Parathyroid adenoma (tissue), 2 donors: ENCODE measurements at regions not wholly inside any gene's neighbourhood (a gene's known extent, or its start where the extent isn't known, plus 50 kb on each side); places are given as distances from the start of the nearest gene placed in this dataset.

Experiments used
- H2AFZ ChIP-seq: fragments of 300-600 bp; sonication (generic); one replicate; pipeline ENCODE4 v1.7.0; 2017; ENCODE audit warnings: antibody characterized with exemption, mild to moderate bottlenecking
- H3K27ac ChIP-seq: fragments of 300-600 bp; sonication (generic); one replicate; pipeline ENCODE4 v1.7.0; 2017
- H3K27me3 ChIP-seq: fragments of 300-600 bp; sonication (generic); one replicate; pipeline ENCODE4 v1.7.0; 2017; ENCODE audit warnings: low read length; ENCODE audit not compliant: control insufficient read depth, insufficient read depth
- H3K36me3 ChIP-seq: fragments of 300-600 bp; sonication (generic); one replicate; pipeline ENCODE4 v1.7.0; 2017; ENCODE audit warnings: low read length; ENCODE audit not compliant: control insufficient read depth, insufficient read depth
- H3K4me1 ChIP-seq: fragments of 300-600 bp; sonication (generic); one replicate; pipeline ENCODE4 v1.7.0; 2017; ENCODE audit warnings: control low read depth
- H3K4me2 ChIP-seq: fragments of 300-600 bp; sonication (generic); one replicate; pipeline ENCODE4 v1.7.0; 2017; ENCODE audit warnings: low read length
- H3K4me3 ChIP-seq: fragments of 300-600 bp; sonication (generic); one replicate; pipeline ENCODE4 v1.7.0; 2017; ENCODE audit warnings: low read depth, low read length
- H3K79me2 ChIP-seq: fragments of 300-600 bp; sonication (generic); one replicate; pipeline ENCODE4 v1.7.0; 2017; ENCODE audit warnings: control low read depth
- H3K9ac ChIP-seq: fragments of 300-600 bp; sonication (generic); one replicate; pipeline ENCODE4 v1.7.0; 2017; ENCODE audit warnings: mild to moderate bottlenecking
- H3K9me3 ChIP-seq: fragments of 300-600 bp; sonication (generic); one replicate; pipeline ENCODE4 v1.7.0; 2017; ENCODE audit warnings: low read length; ENCODE audit not compliant: control insufficient read depth
- TF ChIP-seq, protein P1 (sequence below): fragments of 300-600 bp; sonication (generic); IDR thresholded peaks from one replicate; pipeline ENCODE4 v1.7.0; 2017; ENCODE audit warnings: antibody characterized with exemption, mild to moderate bottlenecking
- donor health status: primary hyperparathyroidism.

GRCh38 chr18:45284851-45285250, 330.4 kb upstream of the SLC14A2 start:
- H3K27ac ChIP-seq: no peak overlapping the region
- no peaks in the 10 kb centered on the region for H3K36me3 ChIP-seq
- TF ChIP-seq, protein P1, sequence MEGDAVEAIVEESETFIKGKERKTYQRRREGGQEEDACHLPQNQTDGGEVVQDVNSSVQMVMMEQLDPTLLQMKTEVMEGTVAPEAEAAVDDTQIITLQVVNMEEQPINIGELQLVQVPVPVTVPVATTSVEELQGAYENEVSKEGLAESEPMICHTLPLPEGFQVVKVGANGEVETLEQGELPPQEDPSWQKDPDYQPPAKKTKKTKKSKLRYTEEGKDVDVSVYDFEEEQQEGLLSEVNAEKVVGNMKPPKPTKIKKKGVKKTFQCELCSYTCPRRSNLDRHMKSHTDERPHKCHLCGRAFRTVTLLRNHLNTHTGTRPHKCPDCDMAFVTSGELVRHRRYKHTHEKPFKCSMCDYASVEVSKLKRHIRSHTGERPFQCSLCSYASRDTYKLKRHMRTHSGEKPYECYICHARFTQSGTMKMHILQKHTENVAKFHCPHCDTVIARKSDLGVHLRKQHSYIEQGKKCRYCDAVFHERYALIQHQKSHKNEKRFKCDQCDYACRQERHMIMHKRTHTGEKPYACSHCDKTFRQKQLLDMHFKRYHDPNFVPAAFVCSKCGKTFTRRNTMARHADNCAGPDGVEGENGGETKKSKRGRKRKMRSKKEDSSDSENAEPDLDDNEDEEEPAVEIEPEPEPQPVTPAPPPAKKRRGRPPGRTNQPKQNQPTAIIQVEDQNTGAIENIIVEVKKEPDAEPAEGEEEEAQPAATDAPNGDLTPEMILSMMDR: no peak

DNA sequence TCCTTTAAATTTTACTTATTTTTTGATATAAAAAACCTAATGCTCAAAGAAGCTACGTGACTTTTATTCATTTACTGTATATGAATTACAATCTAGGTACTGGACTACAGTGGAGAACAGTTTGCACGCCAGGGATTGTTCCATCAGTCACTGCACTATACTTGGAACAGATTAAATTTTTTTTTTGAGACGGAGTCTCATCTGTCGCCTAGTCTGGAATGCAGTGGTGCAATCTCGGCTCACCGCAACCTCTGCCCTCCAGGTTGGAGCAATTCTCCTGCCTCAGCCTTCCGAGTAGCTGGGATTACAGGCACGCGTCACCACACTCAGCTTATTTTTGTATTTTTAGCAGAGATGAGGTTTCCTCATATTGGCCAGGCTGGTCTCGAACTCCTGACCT, 330.0 kb upstream of the SLC14A2 start:
- H3K9ac ChIP-seq: no peak overlapping the region
- no peak overlapping the region for H3K4me2 ChIP-seq
- no peaks in the 10 kb centered on the region for H3K9me3 ChIP-seq
- TF ChIP-seq, protein P1: no peak
- no peaks in the 10 kb centered on the region for H3K79me2 ChIP-seq
- no peaks in the 10 kb centered on the region for H3K4me1 ChIP-seq
- no peaks in the 10 kb centered on the region for H3K27me3 ChIP-seq
- no peak overlapping the region for H2AFZ ChIP-seq
- no peak overlapping the region for H3K4me3 ChIP-seq
- no peaks in the 10 kb centered on the region for H3K36me3 ChIP-seq
- H3K27ac ChIP-seq: no peak overlapping the region

More at GRCh38 chr18:45284851-45285250, 330.4 kb upstream of the SLC14A2 start:
- H3K9me3 ChIP-seq: no peaks in the 10 kb centered on the region
- no peaks in the 10 kb centered on the region for H3K79me2 ChIP-seq
- no peak overlapping the region for H3K9ac ChIP-seq
- no peaks in the 10 kb centered on the region for H3K27me3 ChIP-seq
- H2AFZ ChIP-seq: no peak overlapping the region
- no peak overlapping the region for H3K4me3 ChIP-seq
- no peaks in the 10 kb centered on the region for H3K4me1 ChIP-seq
- no peak overlapping the region for H3K4me2 ChIP-seq

- Histone ChIP-seq H3K9ac (no peak overlapping the region), H2AFZ (no peak overlapping the region), H3K9me3 (no peaks in the 10 kb centered on the region), H3K27me3 (no peaks in the 10 kb centered on the region), H3K36me3 (no peaks in the 10 kb centered on the region), H3K4me2 (no peak overlapping the region), H3K4me1 (no peaks in the 10 kb centered on the region), H3K4me3 (no peak overlapping the region), H3K79me2 (no peaks in the 10 kb centered on the region), H3K27ac (no peak overlapping the region)
- TF ChIP-seq, protein P1: no peak
Measured at GRCh38 chr18:45286431-45286830, 328.8 kb upstream of the SLC14A2 start.

GRCh38 chr18:45287531-45287930, 327.7 kb upstream of the SLC14A2 start:
- TF ChIP-seq, protein P1: no peak
- H3K4me2 ChIP-seq: no peak overlapping the region
- H3K9me3 ChIP-seq: no peaks in the 10 kb centered on the region
- H3K9ac ChIP-seq: no peak overlapping the region
- H3K79me2 ChIP-seq: no peaks in the 10 kb centered on the region
- H3K36me3 ChIP-seq: no peaks in the 10 kb centered on the region
- H2AFZ ChIP-seq: no peak overlapping the region
- no peak overlapping the region for H3K4me3 ChIP-seq
- H3K27ac ChIP-seq: no peak overlapping the region
- no peaks in the 10 kb centered on the region for H3K27me3 ChIP-seq
- no peaks in the 10 kb centered on the region for H3K4me1 ChIP-seq

DNA sequence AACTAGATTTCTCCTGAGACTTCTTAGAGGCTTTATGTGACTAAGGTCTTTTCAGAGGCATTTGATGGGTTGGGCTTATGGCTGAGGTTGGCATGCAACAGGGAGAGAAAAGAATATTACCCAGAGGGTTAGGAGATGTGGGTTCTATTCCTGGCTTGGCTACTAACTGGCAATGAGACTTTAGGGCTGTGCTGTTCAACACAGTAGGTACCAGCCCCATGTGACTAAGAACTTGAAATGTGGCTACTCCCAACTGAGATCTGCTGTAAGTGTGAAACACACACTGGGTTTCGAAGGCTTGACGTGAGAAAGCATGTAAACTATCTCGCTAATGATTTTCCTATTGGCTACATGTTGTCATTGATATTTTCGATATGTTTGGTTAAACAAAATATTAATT, 324.9 kb upstream of the SLC14A2 start:
- Histone ChIP-seq H3K9me3 (no peaks in the 10 kb centered on the region), H3K27ac (no peak overlapping the region), H2AFZ (no peak overlapping the region), H3K9ac (no peak overlapping the region), H3K79me2 (no peaks in the 10 kb centered on the region), H3K27me3 (no peaks in the 10 kb centered on the region), H3K36me3 (no peaks in the 10 kb centered on the region), H3K4me1 (no peaks in the 10 kb centered on the region), H3K4me2 (no peak overlapping the region), H3K4me3 (no peak overlapping the region)
- TF ChIP-seq, protein P1: no peak
